ENCODE measurements at regions not wholly inside any gene's neighbourhood (a gene's known extent, or its start where the extent isn't known, plus 50 kb on each side); places are given as distances from the start of the nearest gene placed in this dataset.

DNA sequence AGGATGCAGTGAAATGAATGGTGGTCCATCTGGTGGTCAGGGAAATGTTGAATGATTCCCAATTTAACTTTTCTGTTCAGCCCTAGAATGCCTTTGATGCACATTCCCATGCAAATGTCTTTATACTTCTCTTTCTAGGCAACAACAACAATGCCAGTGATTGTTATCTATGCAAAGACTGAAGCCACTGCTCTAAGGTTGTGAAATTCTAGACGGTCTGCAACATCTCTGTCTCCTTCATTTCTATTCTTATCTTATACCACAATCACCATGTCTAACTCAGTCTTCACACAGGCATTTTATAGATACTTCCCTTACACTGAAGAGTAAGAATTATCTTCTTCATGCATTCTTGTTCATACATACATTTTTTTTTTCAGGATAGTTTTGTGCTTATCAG, 84.5 kb downstream of the HPGD start:
- TF ChIP-seq, protein P1, sequence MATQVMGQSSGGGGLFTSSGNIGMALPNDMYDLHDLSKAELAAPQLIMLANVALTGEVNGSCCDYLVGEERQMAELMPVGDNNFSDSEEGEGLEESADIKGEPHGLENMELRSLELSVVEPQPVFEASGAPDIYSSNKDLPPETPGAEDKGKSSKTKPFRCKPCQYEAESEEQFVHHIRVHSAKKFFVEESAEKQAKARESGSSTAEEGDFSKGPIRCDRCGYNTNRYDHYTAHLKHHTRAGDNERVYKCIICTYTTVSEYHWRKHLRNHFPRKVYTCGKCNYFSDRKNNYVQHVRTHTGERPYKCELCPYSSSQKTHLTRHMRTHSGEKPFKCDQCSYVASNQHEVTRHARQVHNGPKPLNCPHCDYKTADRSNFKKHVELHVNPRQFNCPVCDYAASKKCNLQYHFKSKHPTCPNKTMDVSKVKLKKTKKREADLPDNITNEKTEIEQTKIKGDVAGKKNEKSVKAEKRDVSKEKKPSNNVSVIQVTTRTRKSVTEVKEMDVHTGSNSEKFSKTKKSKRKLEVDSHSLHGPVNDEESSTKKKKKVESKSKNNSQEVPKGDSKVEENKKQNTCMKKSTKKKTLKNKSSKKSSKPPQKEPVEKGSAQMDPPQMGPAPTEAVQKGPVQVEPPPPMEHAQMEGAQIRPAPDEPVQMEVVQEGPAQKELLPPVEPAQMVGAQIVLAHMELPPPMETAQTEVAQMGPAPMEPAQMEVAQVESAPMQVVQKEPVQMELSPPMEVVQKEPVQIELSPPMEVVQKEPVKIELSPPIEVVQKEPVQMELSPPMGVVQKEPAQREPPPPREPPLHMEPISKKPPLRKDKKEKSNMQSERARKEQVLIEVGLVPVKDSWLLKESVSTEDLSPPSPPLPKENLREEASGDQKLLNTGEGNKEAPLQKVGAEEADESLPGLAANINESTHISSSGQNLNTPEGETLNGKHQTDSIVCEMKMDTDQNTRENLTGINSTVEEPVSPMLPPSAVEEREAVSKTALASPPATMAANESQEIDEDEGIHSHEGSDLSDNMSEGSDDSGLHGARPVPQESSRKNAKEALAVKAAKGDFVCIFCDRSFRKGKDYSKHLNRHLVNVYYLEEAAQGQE (IDR thresholded peaks at IDR 0.05), result no peak
- TF ChIP-seq SP1 (IDR thresholded peaks at IDR 0.05) (no peak), RAD21 (IDR thresholded peaks at IDR 0.05) (no peak), YY1 (IDR thresholded peaks at IDR 0.05) (no peak)
- TF ChIP-seq, protein P2, sequence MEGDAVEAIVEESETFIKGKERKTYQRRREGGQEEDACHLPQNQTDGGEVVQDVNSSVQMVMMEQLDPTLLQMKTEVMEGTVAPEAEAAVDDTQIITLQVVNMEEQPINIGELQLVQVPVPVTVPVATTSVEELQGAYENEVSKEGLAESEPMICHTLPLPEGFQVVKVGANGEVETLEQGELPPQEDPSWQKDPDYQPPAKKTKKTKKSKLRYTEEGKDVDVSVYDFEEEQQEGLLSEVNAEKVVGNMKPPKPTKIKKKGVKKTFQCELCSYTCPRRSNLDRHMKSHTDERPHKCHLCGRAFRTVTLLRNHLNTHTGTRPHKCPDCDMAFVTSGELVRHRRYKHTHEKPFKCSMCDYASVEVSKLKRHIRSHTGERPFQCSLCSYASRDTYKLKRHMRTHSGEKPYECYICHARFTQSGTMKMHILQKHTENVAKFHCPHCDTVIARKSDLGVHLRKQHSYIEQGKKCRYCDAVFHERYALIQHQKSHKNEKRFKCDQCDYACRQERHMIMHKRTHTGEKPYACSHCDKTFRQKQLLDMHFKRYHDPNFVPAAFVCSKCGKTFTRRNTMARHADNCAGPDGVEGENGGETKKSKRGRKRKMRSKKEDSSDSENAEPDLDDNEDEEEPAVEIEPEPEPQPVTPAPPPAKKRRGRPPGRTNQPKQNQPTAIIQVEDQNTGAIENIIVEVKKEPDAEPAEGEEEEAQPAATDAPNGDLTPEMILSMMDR (IDR thresholded peaks at IDR 0.05; ENCODE audit: low read depth, low read length, missing input control), result no peak
- TF ChIP-seq, protein P3, sequence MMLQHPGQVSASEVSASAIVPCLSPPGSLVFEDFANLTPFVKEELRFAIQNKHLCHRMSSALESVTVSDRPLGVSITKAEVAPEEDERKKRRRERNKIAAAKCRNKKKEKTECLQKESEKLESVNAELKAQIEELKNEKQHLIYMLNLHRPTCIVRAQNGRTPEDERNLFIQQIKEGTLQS (IDR thresholded peaks at IDR 0.05), result no peak

Measured in liver (tissue), 3 donors.